BLaER1 treated with 17β-estradiol and CSF1 and Interleukin-3, amounts not matched to agents 10 nM and 100 nM (cell line): ENCODE measurements at regions not wholly inside any gene's neighbourhood (a gene's known extent, or its start where the extent isn't known, plus 50 kb on each side); places are given as distances from the start of the nearest gene placed in this dataset.

Experiments
- H3K27ac ChIP-seq, 11 experiments: shearing (Covaris generic); formaldehyde crosslinking; 2 replicates each; pipeline ENCODE4 v1.8.1; 2022
- H3K27me3 ChIP-seq, 11 experiments: shearing (Covaris generic); formaldehyde crosslinking; 2 replicates each; pipeline ENCODE4 v1.8.1; 2022
- H3K36me3 ChIP-seq, 11 experiments: shearing (Covaris generic); formaldehyde crosslinking; 2 replicates each; pipeline ENCODE4 v1.8.1; 2022
- H3K4me1 ChIP-seq, 10 experiments: shearing (Covaris generic); formaldehyde crosslinking; 2 replicates each; pipeline ENCODE4 v1.8.1; 2022
- H3K4me2 ChIP-seq, 11 experiments: shearing (Covaris generic); formaldehyde crosslinking; 2 replicates each; pipeline ENCODE4 v1.8.1; 2022
- H3K4me3 ChIP-seq, 10 experiments: shearing (Covaris generic); formaldehyde crosslinking; 2 replicates each; pipeline ENCODE4 v1.8.1; 2022
- H3K9ac ChIP-seq, 11 experiments: shearing (Covaris generic); formaldehyde crosslinking; 2 replicates each; pipeline ENCODE4 v1.8.1; 2022
- H3K9me3 ChIP-seq, 11 experiments: shearing (Covaris generic); formaldehyde crosslinking; replicated peaks in 1 of 11; 2 replicates each; pipeline ENCODE4 v1.8.1; 2022
- H4K20me1 ChIP-seq, 11 experiments: shearing (Covaris generic); formaldehyde crosslinking; 2 replicates each; pipeline ENCODE4 v1.8.1; 2022
- Cebpa-rat ChIP-seq, 11 experiments: shearing (Covaris generic); IDR thresholded peaks; 2 replicates each; pipeline ENCODE4 v1.8.1; 2022

- no peaks in the 10 kb centered on the region for H3K36me3 ChIP-seq
- peaks cover 40 to 97% (median 82%) of the 10 kb centered on the region in 11 experiments; a peak in 21 of 22 replicates for H3K9me3 ChIP-seq
Measured at GRCh38 chr15:25207369-25207768, 231.5 kb downstream of the UBE3A start.

GRCh38 chr15:25208735-25209134, 230.1 kb downstream of the UBE3A start:
- no peak for TF ChIP-seq Cebpa-rat (IDR thresholded peaks at IDR 0.05)
- Histone ChIP-seq H3K4me3 (no peak overlapping the region), H3K4me1 (no peaks in the 10 kb centered on the region), H4K20me1 (no peaks in the 10 kb centered on the region), H3K9ac (no peak overlapping the region), H3K9me3 (peaks cover 43 to 100% (median 85%) of the 10 kb centered on the region in 11 experiments; a peak in 21 of 22 replicates), H3K27ac (no peak overlapping the region), H3K4me2 (no peak overlapping the region), H3K36me3 (no peaks in the 10 kb centered on the region), H3K27me3 (no peaks in the 10 kb centered on the region)

More at GRCh38 chr15:25207369-25207768, 231.5 kb downstream of the UBE3A start:
- no peaks in the 10 kb centered on the region for H3K4me1 ChIP-seq
- H3K4me3 ChIP-seq: no peak overlapping the region
- no peak overlapping the region for H3K27ac ChIP-seq
- H3K9ac ChIP-seq: no peak overlapping the region
- no peaks in the 10 kb centered on the region for H4K20me1 ChIP-seq
- no peaks in the 10 kb centered on the region for H3K27me3 ChIP-seq
- H3K4me2 ChIP-seq: no peak overlapping the region
- no peak for TF ChIP-seq Cebpa-rat (IDR thresholded peaks at IDR 0.05)

GRCh38 chr15:25220834-25221233, 218.0 kb downstream of the UBE3A start:
- Histone ChIP-seq H3K4me1 (no peaks in the 10 kb centered on the region), H3K9me3 (peaks cover 61 to 100% (median 97%) of the 10 kb centered on the region in 11 experiments), H3K4me2 (no peak overlapping the region), H4K20me1 (no peaks in the 10 kb centered on the region), H3K36me3 (no peaks in the 10 kb centered on the region), H3K27ac (no peak overlapping the region), H3K9ac (no peak overlapping the region), H3K27me3 (no peaks in the 10 kb centered on the region), H3K4me3 (no peak overlapping the region)
- no peak for TF ChIP-seq Cebpa-rat (IDR thresholded peaks at IDR 0.05)

- H3K36me3 ChIP-seq: no peaks in the 10 kb centered on the region
- TF ChIP-seq Cebpa-rat (IDR thresholded peaks at IDR 0.05): no peak
- H3K9ac ChIP-seq: no peak overlapping the region
- peaks cover 36 to 100% (median 94%) of the 10 kb centered on the region in 11 experiments for H3K9me3 ChIP-seq
- no peaks in the 10 kb centered on the region for H3K27me3 ChIP-seq
- no peaks in the 10 kb centered on the region for H3K4me1 ChIP-seq
- H3K4me3 ChIP-seq: no peak overlapping the region
- H4K20me1 ChIP-seq: no peaks in the 10 kb centered on the region
- H3K27ac ChIP-seq: no peak overlapping the region
- no peak overlapping the region for H3K4me2 ChIP-seq
Measured at GRCh38 chr15:25224396-25224795, 214.4 kb downstream of the UBE3A start.

GRCh38 chr15:25226360-25226759, 212.5 kb downstream of the UBE3A start:
- Histone ChIP-seq H4K20me1 (no peaks in the 10 kb centered on the region), H3K9me3 (peaks cover 25 to 100% (median 94%) of the 10 kb centered on the region in 11 experiments; a peak in 21 of 22 replicates), H3K4me1 (no peaks in the 10 kb centered on the region)

GRCh38 chr15:25228261-25228660, 210.6 kb downstream of the UBE3A start:
- Histone ChIP-seq H3K27ac (no peak overlapping the region), H3K9ac (no peak overlapping the region), H3K36me3 (no peaks in the 10 kb centered on the region), H3K27me3 (no peaks in the 10 kb centered on the region), H3K4me2 (no peak overlapping the region), H3K4me1 (no peaks in the 10 kb centered on the region), H4K20me1 (no peaks in the 10 kb centered on the region), H3K9me3 (peaks cover 34 to 100% (median 96%) of the 10 kb centered on the region in 11 experiments), H3K4me3 (no peak overlapping the region)
- TF ChIP-seq Cebpa-rat (IDR thresholded peaks at IDR 0.05): no peak

More at GRCh38 chr15:25226360-25226759, 212.5 kb downstream of the UBE3A start:
- Histone ChIP-seq H3K9ac (no peak overlapping the region), H3K4me2 (no peak overlapping the region), H3K4me3 (no peak overlapping the region), H3K27me3 (no peaks in the 10 kb centered on the region), H3K27ac (no peak overlapping the region), H3K36me3 (no peaks in the 10 kb centered on the region)
- TF ChIP-seq Cebpa-rat (IDR thresholded peaks at IDR 0.05): no peak

- Histone ChIP-seq H3K4me2 (no peak overlapping the region), H4K20me1 (no peaks in the 10 kb centered on the region), H3K4me3 (no peak overlapping the region), H3K9me3 (peaks cover 49 to 100% (median 97%) of the 10 kb centered on the region in 11 experiments), H3K27ac (no peak overlapping the region), H3K27me3 (no peaks in the 10 kb centered on the region), H3K9ac (no peak overlapping the region), H3K36me3 (no peaks in the 10 kb centered on the region), H3K4me1 (no peaks in the 10 kb centered on the region)
- TF ChIP-seq Cebpa-rat (IDR thresholded peaks at IDR 0.05): no peak
Measured at GRCh38 chr15:25230442-25230841, 208.4 kb downstream of the UBE3A start.

GRCh38 chr15:25233766-25234350, 205.0 kb downstream of the UBE3A start:
- Histone ChIP-seq H3K9ac (no peak overlapping the region), H3K4me3 (no peak overlapping the region), H3K9me3 (peaks cover 56 to 100% (median 98%) of the 10 kb centered on the region in 11 experiments), H3K27me3 (no peaks in the 10 kb centered on the region), H3K4me2 (no peak overlapping the region), H3K36me3 (no peaks in the 10 kb centered on the region), H3K4me1 (no peaks in the 10 kb centered on the region), H3K27ac (no peak overlapping the region), H4K20me1 (no peaks in the 10 kb centered on the region)
- no peak for TF ChIP-seq Cebpa-rat (IDR thresholded peaks at IDR 0.05)

- H3K27ac ChIP-seq: no peak overlapping the region
- no peaks in the 10 kb centered on the region for H3K4me1 ChIP-seq
- H3K9me3 ChIP-seq: peaks cover 63 to 100% (median 100%) of the 10 kb centered on the region in 11 experiments
- no peak overlapping the region for H3K4me2 ChIP-seq
- no peak overlapping the region for H3K4me3 ChIP-seq
- H4K20me1 ChIP-seq: no peaks in the 10 kb centered on the region
- H3K27me3 ChIP-seq: no peaks in the 10 kb centered on the region
- TF ChIP-seq Cebpa-rat (IDR thresholded peaks at IDR 0.05): no peak
- no peak overlapping the region for H3K9ac ChIP-seq
- H3K36me3 ChIP-seq: no peaks in the 10 kb centered on the region
Measured at GRCh38 chr15:25234831-25235230, 204.0 kb downstream of the UBE3A start.

GRCh38 chr15:25235391-25235790, 203.4 kb downstream of the UBE3A start:
- Histone ChIP-seq H4K20me1 (no peaks in the 10 kb centered on the region), H3K9ac (no peak overlapping the region), H3K9me3 (peaks cover 63 to 100% (median 100%) of the 10 kb centered on the region in 11 experiments), H3K4me2 (no peak overlapping the region), H3K4me1 (no peaks in the 10 kb centered on the region), H3K4me3 (no peak overlapping the region), H3K27me3 (no peaks in the 10 kb centered on the region), H3K36me3 (no peaks in the 10 kb centered on the region), H3K27ac (no peak overlapping the region)
- TF ChIP-seq Cebpa-rat (IDR thresholded peaks at IDR 0.05): no peak
